ENCODE measurements at regions not wholly inside any gene's neighbourhood (a gene's known extent, or its start where the extent isn't known, plus 50 kb on each side); places are given as distances from the start of the nearest gene placed in this dataset.
"Not testable (repeated sequence)": the region's sequence is repeated elsewhere in the genome, so short reads cannot be mapped to it uniquely, and the experiment has no call there.

DNA sequence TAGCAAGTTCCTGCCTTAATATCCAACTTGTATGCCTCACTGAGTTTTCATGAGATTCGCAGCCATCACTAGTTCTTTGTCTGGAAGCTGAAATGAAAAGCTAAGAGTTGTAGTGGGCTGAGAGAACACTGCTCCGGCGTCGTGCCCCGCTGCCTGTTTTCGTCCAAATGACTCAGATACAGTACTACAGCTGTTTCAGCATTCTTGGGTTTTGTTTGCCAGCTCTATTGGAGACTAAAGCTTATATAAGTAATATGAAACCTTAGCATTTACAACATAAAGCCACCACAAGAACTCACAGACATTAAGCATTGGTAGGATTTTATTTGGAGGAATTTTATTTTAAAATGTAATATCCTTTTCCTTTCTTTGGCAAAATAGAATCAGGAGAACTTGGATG lies 299.7 kb downstream of the DLEU7 start:
- DNase-seq: peak; percentile 14

- DNase-seq: no peak
Observed at GRCh38 chr13:50544211-50544610, 299.3 kb downstream of the DLEU7 start.

GRCh38 chr13:50547175-50547574 lies 296.3 kb downstream of the DLEU7 start:
- DNase-seq: not testable (repeated sequence)

GRCh38 chr13:50548586-50548985 lies 294.9 kb downstream of the DLEU7 start:
- no peak for DNase-seq

DNA sequence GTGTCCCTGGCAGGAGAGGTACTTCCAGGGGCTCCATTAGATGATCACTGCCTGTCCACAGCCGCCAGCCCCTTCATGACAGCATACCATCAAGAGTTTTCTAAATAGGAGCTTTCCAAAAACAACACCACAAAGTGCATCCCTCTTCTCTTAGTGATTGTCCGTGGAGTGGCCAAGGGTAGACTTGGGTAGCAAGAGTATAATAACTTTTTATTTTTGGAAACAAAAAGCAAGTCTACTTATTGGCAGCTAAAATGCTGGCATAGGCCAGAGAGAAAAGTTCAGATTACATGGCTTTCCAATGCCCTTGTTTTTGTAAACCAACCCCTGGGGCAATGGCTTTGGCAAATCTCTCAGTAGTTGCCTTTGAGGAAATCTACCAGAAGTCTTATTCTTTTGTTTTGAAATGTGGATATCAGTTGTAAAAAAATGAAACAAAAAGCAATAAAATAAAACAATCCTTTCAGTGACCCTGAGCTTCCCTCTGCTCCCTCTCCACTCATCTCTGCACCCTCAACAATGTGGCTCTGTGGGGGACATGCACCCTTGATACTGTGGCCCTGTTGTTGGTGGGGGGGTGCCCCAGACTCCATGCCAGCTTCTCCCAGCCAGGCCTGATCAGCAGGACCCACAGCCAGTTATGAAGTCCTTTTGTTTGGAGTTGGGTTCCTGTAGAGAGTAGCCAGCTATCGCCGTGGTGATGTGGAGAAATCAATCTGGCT lies 294.1 kb downstream of the DLEU7 start:
- no peak for DNase-seq

DNA sequence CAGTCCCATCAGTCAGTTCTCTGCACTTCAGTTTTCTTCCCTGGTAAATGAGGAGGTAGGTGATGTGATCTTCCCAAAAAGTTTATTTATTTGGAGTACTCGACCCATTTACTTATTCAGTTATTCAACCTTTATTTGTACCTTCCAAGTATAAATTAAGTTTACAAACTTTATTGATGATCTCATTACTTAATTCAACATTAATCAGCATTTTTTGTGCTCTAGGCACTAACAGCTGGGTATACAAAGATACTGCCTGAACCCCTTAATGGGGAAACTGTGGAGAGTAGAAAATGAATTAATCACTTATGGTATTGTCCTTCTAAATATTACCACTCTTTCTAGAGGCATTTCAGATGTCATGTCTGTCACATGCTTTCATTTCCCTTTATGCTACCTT lies 293.3 kb downstream of the DLEU7 start:
- no peak for DNase-seq

DNA sequence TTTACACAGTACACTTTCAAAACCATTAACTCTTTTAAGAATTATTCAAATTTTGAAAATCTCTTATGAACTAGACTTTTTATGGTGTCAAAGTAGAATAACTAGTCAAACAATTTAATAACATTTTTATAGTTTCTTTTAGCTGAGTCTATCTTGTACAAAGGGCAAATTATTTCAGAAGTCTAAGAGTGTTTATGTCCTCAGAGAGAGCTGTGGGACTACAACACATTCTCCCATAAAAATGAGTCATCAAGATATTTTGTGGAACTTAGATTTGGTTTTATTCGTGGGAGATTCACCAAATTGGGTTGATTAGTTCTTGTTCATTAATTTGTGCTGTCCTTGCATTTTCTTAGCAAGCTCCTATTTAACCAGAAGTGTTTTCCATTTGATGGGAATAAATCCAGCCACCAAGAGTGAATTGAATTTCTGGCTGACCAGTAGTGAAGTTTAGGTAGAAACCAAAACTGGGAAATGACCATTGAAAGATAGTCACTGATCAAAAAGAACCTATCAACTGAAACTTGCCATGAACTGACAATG lies 291.0 kb downstream of the DLEU7 start:
- no peak for DNase-seq

DNA sequence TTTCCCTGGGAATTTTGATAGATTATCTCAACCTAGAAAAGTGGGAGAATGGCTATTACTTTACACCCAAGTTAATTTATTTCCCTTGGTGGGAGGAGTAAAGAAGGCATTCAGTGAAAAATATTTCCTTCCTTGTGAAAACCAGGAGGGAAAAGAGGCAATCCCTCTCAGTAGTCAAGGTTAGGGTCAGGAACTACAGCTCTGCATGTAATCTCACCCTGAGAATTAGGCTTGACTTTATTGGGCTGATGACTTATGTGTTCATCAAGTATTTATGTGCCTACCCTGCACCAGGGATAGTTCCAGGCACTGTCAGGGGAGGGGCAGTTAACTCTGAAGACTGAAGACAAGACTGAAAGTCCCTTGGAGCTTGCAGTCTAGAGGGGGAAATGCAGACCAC lies 281.8 kb downstream of the DLEU7 start:
- DNase-seq: no peak

GRCh38 chr13:50566646-50567045 lies 276.8 kb downstream of the DLEU7 start:
- DNase-seq: no peak

GRCh38 chr13:50572129-50572528 lies 271.4 kb downstream of the DLEU7 start:
- no peak for DNase-seq

GRCh38 chr13:50573066-50573465 lies 270.4 kb downstream of the DLEU7 start:
- DNase-seq: no peak

GRCh38 chr13:50574731-50575130 lies 268.8 kb downstream of the DLEU7 start:
- DNase-seq: no peak

- DNase-seq: no peak
Observed at GRCh38 chr13:50575138-50575537, 268.4 kb downstream of the DLEU7 start.

- no peak for DNase-seq
Observed at GRCh38 chr13:50576156-50576555, 267.3 kb downstream of the DLEU7 start.

- DNase-seq: no peak
Observed at GRCh38 chr13:50577806-50578205, 265.7 kb downstream of the DLEU7 start.

- DNase-seq: no peak
Observed at GRCh38 chr13:50580684-50581305, 262.7 kb downstream of the DLEU7 start.

DNA sequence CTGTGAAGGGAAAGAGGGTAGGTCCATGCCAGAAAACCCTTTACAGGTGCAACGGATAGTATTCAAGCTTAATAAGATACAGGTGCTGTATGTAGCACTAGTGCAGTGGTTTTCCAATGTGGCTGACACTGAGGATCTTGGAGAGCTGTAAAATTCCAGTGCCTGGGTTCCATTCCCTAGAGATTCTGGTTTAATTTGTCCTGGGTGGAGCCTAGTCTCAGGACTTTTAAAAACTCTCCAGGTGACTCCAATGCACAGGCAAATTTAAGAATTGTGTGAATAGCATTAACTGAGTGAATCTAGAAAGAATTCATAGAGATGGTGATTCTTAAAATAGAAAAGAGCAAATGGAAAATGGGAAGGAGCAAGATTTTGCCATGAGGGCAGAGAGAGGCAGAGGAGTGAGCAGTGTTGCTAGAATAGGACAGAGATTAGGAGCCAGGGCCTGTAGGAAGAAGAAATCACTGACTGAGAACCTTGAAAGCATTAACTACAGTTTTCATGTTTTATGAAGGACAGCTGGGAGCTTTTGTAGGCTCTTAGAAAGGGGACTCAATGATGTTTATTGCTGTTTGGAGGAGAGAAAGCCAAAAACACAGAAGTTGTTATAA lies 261.8 kb downstream of the DLEU7 start:
- DNase-seq: no peak

- DNase-seq: no peak
Observed at GRCh38 chr13:50584856-50585580, 258.5 kb downstream of the DLEU7 start.

DNA sequence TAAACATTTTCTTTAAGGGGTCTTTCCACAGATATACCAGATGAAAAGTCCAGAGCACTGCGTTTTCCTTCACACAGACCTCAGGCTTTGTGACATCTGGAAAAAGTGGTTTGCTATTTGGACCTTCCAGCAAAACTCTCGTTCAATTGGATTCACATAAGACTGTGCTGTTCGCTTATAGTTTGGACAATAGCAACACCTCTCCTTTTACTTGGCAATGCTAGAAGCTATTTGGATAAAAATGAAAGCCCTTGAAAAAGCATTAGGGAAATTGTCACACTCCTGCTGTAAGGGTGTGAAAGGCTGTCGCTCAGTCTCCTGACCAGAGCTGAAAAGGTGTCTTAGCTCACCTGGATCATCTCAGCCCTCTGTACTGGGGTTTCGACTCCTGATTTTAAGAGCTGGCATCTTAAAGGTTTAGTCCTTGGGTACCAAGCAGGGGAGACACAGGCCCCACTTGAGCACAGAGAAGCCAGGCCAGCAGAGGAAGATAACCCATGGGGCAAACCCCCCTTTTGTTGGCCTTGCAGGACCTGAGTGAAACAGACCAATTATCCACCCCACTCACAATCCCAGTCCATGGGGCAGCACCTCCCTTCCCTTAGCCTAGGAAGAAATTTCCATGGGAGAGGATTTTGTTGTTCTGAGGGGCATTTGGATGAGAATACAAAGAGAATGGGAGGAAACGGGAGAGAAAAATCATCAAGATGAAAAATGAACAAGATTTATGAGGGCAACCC lies 257.6 kb downstream of the DLEU7 start:
- no peak for DNase-seq

DNA sequence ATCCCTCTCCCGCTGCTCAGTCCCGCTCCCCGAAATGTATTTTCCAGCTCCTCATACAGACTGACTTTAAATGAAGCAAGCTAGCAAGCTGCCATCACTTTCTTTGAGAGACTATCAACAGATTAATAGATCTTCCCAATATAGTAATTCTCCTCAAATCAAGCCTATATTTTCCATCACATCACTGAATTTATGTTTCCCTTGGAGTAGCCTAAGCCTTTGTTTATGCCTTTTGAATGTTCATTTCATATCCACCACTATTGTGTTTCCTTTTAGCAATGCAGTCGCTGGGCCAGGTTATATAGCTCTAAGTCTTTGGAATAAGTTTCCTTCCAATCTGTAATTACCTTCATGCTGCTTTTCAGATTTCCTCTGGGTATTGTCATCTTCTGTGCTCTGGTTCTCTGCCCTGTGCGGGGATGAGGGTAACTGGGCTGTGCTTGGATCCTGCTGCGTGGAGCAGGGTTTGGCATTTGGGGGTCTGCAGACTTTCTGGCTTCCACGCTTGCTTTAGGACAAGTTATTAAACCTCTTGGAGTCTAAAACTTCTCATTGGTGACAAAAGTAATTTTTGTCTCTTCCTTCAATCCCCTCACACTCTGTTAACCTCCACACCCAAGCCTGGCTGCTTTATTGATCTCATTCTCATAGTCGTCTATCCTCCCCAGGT lies 256.9 kb downstream of the DLEU7 start:
- no peak for DNase-seq

DNA sequence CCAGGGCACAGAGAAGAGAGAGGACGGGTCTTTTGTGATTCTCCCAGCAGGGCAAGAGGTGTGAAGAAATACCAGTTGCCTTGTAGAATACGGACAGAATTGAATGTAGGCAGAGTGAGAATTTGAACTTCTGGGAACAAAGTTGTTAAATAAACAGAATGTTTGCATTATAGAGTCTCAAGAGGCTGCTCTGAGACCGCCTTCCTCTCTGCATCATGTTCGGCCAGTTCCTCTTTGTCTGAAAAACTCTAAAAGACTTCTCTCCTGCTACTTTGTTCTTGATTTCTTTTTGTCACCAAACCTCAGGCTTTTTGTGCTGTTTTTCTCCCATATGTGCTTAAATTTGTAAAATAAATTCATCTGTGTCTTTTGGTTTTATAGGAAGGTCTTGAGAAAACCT lies 256.4 kb downstream of the DLEU7 start:
- DNase-seq: no peak
